Cardiac muscle cell (in vitro differentiated cells and primary cell): ENCODE measurements at regions not wholly inside any gene's neighbourhood (a gene's known extent, or its start where the extent isn't known, plus 50 kb on each side); places are given as distances from the start of the nearest gene placed in this dataset.

Experiments used
- DNase-seq, 2 donors: peaks; one replicate each; pipeline versions ENCODE4 v3.0.0 to v3.0.0-alpha.2; 2010 to 2017; ENCODE audit warnings: low read depth in 1 of 2, low spot score in 1 of 2
- H3K27ac ChIP-seq: fragments of 200-600 bp; sonication (generic); 2 replicates; pipeline ENCODE4 v1.5.1; 2016
- H3K27me3 ChIP-seq: fragments of 200-600 bp; sonication (generic); 2 replicates; pipeline ENCODE4 v1.6.0; 2016; ENCODE audit warnings: control low read depth
- H3K36me3 ChIP-seq: fragments of 200-600 bp; sonication (generic); 2 replicates; pipeline ENCODE4 v1.5.1; 2016; ENCODE audit warnings: control low read depth
- H3K4me1 ChIP-seq: fragments of 200-600 bp; sonication (generic); 2 replicates; pipeline ENCODE4 v1.8.1; 2017; ENCODE audit warnings: low read depth, mild to moderate bottlenecking, mixed run types
- H3K4me3 ChIP-seq: fragments of 200-600 bp; sonication (generic); 2 replicates; pipeline ENCODE4 v1.5.1; 2016; ENCODE audit warnings: mild to moderate bottlenecking
- H3K9me3 ChIP-seq: fragments of 200-600 bp; sonication (generic); 2 replicates; pipeline ENCODE4 v1.5.1; 2017; ENCODE audit warnings: low read depth, mild to moderate bottlenecking, control low read depth
- CTCF ChIP-seq: IDR thresholded peaks from 2 replicates; pipeline ENCODE4 v1.5.1; 2012; ENCODE audit warnings: low read depth, mild to moderate bottlenecking, low read length

DNA sequence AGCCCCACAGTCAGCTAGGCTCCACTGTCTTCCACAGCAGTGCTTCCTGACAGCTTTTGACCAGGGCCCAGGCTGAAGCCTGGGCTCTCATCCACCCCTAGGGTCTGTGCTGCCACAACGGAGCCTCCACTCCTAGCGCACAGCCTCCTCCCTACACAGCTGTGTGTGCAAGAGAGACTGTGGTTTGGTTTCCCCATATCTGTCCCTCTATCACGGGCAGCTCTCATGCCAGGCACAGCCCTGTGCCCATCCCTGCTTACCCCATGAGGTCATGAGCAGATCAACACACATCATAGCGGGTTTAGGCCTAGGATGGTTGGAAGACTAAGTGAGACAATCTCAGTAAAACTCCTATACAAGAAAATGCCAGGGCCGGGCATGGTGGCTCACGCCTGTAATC, 61.7 kb upstream of the PLXNA4 start:
- Histone ChIP-seq H3K27ac (no peak overlapping the region), H3K4me3 (no peak overlapping the region), H3K36me3 (no peaks in the 10 kb centered on the region), H3K9me3 (no peaks in the 10 kb centered on the region), H3K4me1 (peaks cover 6% of the 10 kb centered on the region), H3K27me3 (no peaks in the 10 kb centered on the region)
- no peak for TF ChIP-seq CTCF
- no peak for DNase-seq

DNA sequence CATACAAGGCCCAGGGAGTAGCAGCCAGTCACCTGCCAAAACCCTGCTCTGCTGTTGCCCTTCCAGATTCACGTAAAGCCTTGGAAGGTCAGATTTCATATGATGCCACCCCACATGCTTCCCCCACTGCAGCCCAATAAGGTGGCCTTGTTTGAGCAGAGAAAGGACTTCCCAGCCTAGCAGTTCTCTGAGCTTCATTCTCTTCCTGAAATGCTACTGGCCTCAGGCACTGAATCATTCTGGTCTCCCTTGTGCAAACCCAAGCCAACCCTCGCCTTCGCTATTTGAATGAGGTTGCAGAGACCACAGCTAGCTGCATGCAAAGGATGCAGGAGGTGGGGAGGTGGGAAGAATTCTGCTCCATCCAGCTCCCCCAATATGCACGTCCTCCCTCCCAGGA, 60.3 kb upstream of the PLXNA4 start:
- TF ChIP-seq CTCF, result no peak
- no peaks in the 10 kb centered on the region for H3K27me3 ChIP-seq
- peaks cover under 1% of the 10 kb centered on the region for H3K4me1 ChIP-seq
- no peaks in the 10 kb centered on the region for H3K9me3 ChIP-seq
- H3K4me3 ChIP-seq, result no peak overlapping the region
- H3K36me3 ChIP-seq, result no peaks in the 10 kb centered on the region
- DNase-seq, result no peak
- H3K27ac ChIP-seq, result no peak overlapping the region

DNA sequence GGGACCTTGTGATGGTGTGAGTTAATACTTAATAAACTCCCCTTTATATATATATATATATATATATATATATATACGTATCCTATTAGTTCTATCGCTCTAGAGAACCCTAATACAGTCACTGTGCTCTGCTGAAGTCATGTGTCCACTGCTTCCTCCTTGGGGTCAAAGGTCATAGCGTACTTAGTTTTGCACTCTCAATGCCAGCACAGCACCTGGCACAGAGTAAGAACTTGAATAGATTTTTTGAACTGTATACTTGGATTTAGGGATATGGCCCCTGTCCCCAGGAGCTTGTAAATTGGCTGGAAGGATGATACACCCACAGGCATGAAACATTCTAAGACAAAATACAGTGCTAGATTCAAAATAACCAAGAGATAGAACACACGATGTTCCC, 58.9 kb upstream of the PLXNA4 start:
- Histone ChIP-seq H3K27me3 (no peaks in the 10 kb centered on the region), H3K36me3 (no peaks in the 10 kb centered on the region), H3K4me1 (no peaks in the 10 kb centered on the region), H3K27ac (no peak overlapping the region), H3K4me3 (no peak overlapping the region), H3K9me3 (no peaks in the 10 kb centered on the region)
- no peak for TF ChIP-seq CTCF
- no peak for DNase-seq

- no peak for TF ChIP-seq CTCF
- Histone ChIP-seq H3K27me3 (no peaks in the 10 kb centered on the region), H3K9me3 (no peaks in the 10 kb centered on the region), H3K4me3 (no peak overlapping the region), H3K4me1 (no peaks in the 10 kb centered on the region), H3K36me3 (no peaks in the 10 kb centered on the region), H3K27ac (no peak overlapping the region)
- no peak for DNase-seq
Observed at GRCh38 chr7:132630834-132631233, 54.6 kb upstream of the PLXNA4 start.
